RWPE1 (cell line): ENCODE measurements at regions not wholly inside any gene's neighbourhood (a gene's known extent, or its start where the extent isn't known, plus 50 kb on each side); places are given as distances from the start of the nearest gene placed in this dataset.

Source experiments
- CTCF ChIA-PET: fragments of 350-600 bp; sonication (Branson Sonifier 250); formaldehyde crosslinking; extraction: SDS; loops from one replicate; lab custom pipeline; 2021; lab: Yijun Ruan, JAX
- POLR2A ChIA-PET: fragments of 400-600 bp; formaldehyde crosslinking; extraction: SDS; loops from one replicate; lab custom pipeline; 2020; ENCODE audit warnings: antibody characterized with exemption; ENCODE audit not compliant: low non-redundant PET; lab: Yijun Ruan, JAX
- DNase-seq: peaks from one replicate; pipeline ENCODE4 v3.0.0; 2012; ENCODE audit warnings: low spot score
- H3K27ac ChIP-seq: fragments of 450-650 bp; 2 replicates; pipeline ENCODE4 v1.5.1; 2017
- CTCF ChIP-seq: fragments of 450-650 bp; conservative IDR thresholded peaks from 2 replicates; pipeline ENCODE4 v1.5.1; 2017; ENCODE audit warnings: low read depth, mild to moderate bottlenecking

- peak overlapping the region; percentile 100 for H3K27ac ChIP-seq
- ChIA-PET CTCF (interaction anchor here (0.7 to 1.0 kb wide), 2 partner anchors 84 to 282 kb away, joined by 3 read pairs; no protein-coding TSS in a partner anchor), POLR2A (no interaction called here)
- TF ChIP-seq CTCF: no peak
- peak; percentile 43 for DNase-seq
Measured at GRCh38 chr3:174439331-174440252, 419.5 kb upstream of the NAALADL2 start.

GRCh38 chr3:174440253-174440701, 418.9 kb upstream of the NAALADL2 start:
- CTCF ChIA-PET: no interaction called here
- no peak for TF ChIP-seq CTCF
- DNase-seq: peak; percentile 8
- POLR2A ChIA-PET: no interaction called here
- peak overlapping the region; percentile 100 for H3K27ac ChIP-seq

- POLR2A ChIA-PET: interaction anchor here (0.5 kb wide), 1 partner anchor 741 kb away, joined by 12 read pairs; no protein-coding TSS in a partner anchor
- DNase-seq: peak; percentile 77
- peak overlapping the region; percentile 100 for H3K27ac ChIP-seq
- peak; percentile 23 for TF ChIP-seq CTCF
- CTCF ChIA-PET: interaction anchor here (0.6 kb wide), 2 partner anchors 1746 to 1990 kb away, joined by 3 read pairs; no protein-coding TSS in a partner anchor
Measured at GRCh38 chr3:174440741-174441587, 418.2 kb upstream of the NAALADL2 start.

DNA sequence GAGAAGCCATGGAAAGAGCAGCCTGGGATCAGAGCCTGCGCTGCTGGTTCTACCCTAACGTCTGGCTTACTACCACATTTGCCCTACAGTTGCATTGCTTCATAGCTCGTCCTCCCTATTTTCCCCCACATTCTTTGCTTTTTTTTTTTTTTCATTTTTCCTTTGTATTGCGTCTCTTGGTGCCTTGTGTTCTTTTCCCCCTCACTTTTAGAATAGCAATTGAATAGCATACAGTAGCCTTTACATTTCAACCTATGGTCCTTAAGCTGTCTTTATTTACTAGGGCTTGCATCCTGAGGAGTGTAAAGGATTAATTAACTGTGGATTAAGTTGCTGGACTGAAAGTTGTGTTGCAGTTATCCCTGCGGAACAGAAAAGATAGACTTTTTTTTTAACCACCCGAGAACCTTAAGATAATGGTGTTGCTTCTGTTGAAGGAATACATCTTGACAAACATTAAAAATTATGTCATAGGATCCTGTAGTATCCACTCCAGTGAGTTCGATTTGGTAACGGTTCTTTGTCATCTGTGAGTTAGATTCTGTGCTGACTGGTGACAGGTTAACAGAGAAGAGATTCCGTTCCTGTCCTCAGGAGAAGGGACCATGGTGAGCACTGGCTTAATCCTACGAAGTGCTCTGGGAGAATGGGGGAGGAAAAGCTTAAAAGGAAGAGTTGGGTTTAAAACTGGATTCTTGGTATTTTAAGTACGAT, 417.4 kb upstream of the NAALADL2 start:
- no peak for TF ChIP-seq CTCF
- peak; percentile 14 for DNase-seq
- H3K27ac ChIP-seq: peak overlapping the region; percentile 100
- ChIA-PET CTCF (interaction anchor here (0.6 kb wide), 2 partner anchors 1746 to 1990 kb away, joined by 3 read pairs; no protein-coding TSS in a partner anchor), POLR2A (interaction anchor here (0.5 kb wide), 1 partner anchor 740 kb away, joined by 12 read pairs; no protein-coding TSS in a partner anchor)

DNA sequence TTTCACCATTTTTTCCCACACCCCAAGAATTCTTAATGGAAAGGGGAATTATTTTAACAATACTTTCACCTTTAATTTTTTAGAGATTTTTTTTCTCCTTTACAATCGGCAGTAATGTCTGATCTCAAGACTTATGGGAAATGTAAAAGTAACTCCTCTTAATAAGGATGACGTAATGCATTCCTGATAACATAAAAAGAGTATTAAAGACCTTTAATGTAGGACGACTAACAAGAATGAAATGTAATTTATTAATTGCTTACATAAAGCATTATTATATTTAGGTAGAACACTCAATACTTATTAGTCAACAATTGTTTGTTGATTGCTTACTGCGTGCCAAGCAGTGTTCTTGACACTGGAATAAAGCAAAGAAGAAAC, 416.8 kb upstream of the NAALADL2 start:
- ChIA-PET POLR2A (no interaction called here), CTCF (no interaction called here)
- H3K27ac ChIP-seq: no peak overlapping the region
- no peak for TF ChIP-seq CTCF
- no peak for DNase-seq
